AG08396 (cell line): ENCODE measurements at regions not wholly inside any gene's neighbourhood (a gene's known extent, or its start where the extent isn't known, plus 50 kb on each side); places are given as distances from the start of the nearest gene placed in this dataset.

Experiments used
- DNase-seq: peaks from one replicate; pipeline ENCODE4 v3.0.0; 2012; ENCODE audit warnings: low spot score, mixed read lengths

GRCh38 chr11:116112087-116112935, 608.1 kb upstream of the CADM1 start:
- DNase-seq, result no peak

GRCh38 chr11:116111546-116111945, 607.3 kb upstream of the CADM1 start:
- no peak for DNase-seq

- DNase-seq, result no peak
These were observed 606.6 kb upstream of the CADM1 start for GRCh38 chr11:116110802-116111201.

GRCh38 chr11:116110356-116110755, 606.1 kb upstream of the CADM1 start:
- DNase-seq, result no peak

- peak; percentile 24 for DNase-seq
These were observed 605.0 kb upstream of the CADM1 start for GRCh38 chr11:116109228-116109627.

- DNase-seq, result no peak
These were observed 603.9 kb upstream of the CADM1 start for GRCh38 chr11:116108161-116108560.

GRCh38 chr11:116107229-116107628, 603.0 kb upstream of the CADM1 start:
- DNase-seq, result no peak

- no peak for DNase-seq
These were observed 600.4 kb upstream of the CADM1 start for GRCh38 chr11:116104498-116105174.

GRCh38 chr11:116101902-116102301, 597.7 kb upstream of the CADM1 start:
- DNase-seq, result no peak

- DNase-seq, result no peak
These were observed 595.8 kb upstream of the CADM1 start for GRCh38 chr11:116100016-116100415.

- no peak for DNase-seq
These were observed 595.3 kb upstream of the CADM1 start for GRCh38 chr11:116099541-116099940.

- no peak for DNase-seq
These were observed 592.2 kb upstream of the CADM1 start for GRCh38 chr11:116096272-116096995.

- no peak for DNase-seq
These were observed 589.5 kb upstream of the CADM1 start for GRCh38 chr11:116093481-116094270.

GRCh38 chr11:116093065-116093464, 588.9 kb upstream of the CADM1 start:
- no peak for DNase-seq

- DNase-seq, result no peak
These were observed 582.2 kb upstream of the CADM1 start for GRCh38 chr11:116086426-116086825.

- no peak for DNase-seq
These were observed 580.9 kb upstream of the CADM1 start for GRCh38 chr11:116085031-116085635.

- no peak for DNase-seq
These were observed 580.3 kb upstream of the CADM1 start for GRCh38 chr11:116084511-116084910.

GRCh38 chr11:116082256-116082655, 578.0 kb upstream of the CADM1 start:
- DNase-seq, result no peak

- no peak for DNase-seq
These were observed 575.4 kb upstream of the CADM1 start for GRCh38 chr11:116079580-116079979.

GRCh38 chr11:116078101-116078591, 573.9 kb upstream of the CADM1 start:
- DNase-seq, result no peak

- no peak for DNase-seq
These were observed 572.9 kb upstream of the CADM1 start for GRCh38 chr11:116077092-116077491.
